Spleen (tissue), 11 donors: ENCODE measurements at regions not wholly inside any gene's neighbourhood (a gene's known extent, or its start where the extent isn't known, plus 50 kb on each side); places are given as distances from the start of the nearest gene placed in this dataset.

Experiments used
- DNase-seq: peaks from one replicate; pipeline ENCODE4 v3.0.0-alpha.2; 2020
- H3K27ac ChIP-seq, 8 donors: fragments of 200-600 bp; sonication (generic) in 7 of 8; 1 replicate in 4 of 8; 2 replicates in 4 of 8; pipeline versions ENCODE4 v1.5.0 to v1.8.0; 2016 to 2021; ENCODE audit warnings: inconsistent platforms in 4 of 8, mild to moderate bottlenecking in 4 of 8, moderate library complexity in 1 of 8
- H3K27me3 ChIP-seq, 7 donors: fragments of 200-600 bp; sonication (generic) in 6 of 7; replicated peaks in 1 of 7; 1 replicate in 4 of 7; 2 replicates in 3 of 7; pipeline versions ENCODE4 v1.5.0 to v1.8.0; 2016 to 2021; ENCODE audit warnings: inconsistent platforms in 3 of 7, mild to moderate bottlenecking in 1 of 7
- H3K36me3 ChIP-seq, 6 donors: fragments of 200-600 bp; sonication (generic) in 5 of 6; 1 replicate in 4 of 6; 2 replicates in 2 of 6; pipeline versions ENCODE4 v1.5.0 to v1.8.0; 2016 to 2021; ENCODE audit warnings: inconsistent platforms in 2 of 6
- H3K4me1 ChIP-seq, 6 donors: fragments of 200-600 bp; sonication (generic) in 5 of 6; 1 replicate in 3 of 6; 2 replicates in 3 of 6; pipeline versions ENCODE4 v1.5.0 to v1.8.0; 2016 to 2021; ENCODE audit warnings: inconsistent platforms in 3 of 6
- H3K4me3 ChIP-seq, 8 donors: fragments of 200-600 bp; sonication (generic) in 7 of 8; 1 replicate in 4 of 8; 2 replicates in 4 of 8; pipeline versions ENCODE4 v1.5.0 to v1.8.0; 2016 to 2021; ENCODE audit warnings: inconsistent platforms in 4 of 8, mild to moderate bottlenecking in 4 of 8, moderate library complexity in 2 of 8
- H3K9me3 ChIP-seq, 8 donors: fragments of 200-600 bp; sonication (generic) in 7 of 8; 1 replicate in 4 of 8; 2 replicates in 4 of 8; pipeline versions ENCODE4 v1.5.0 to v1.8.0; 2016 to 2021; ENCODE audit warnings: inconsistent platforms in 4 of 8
- CTCF ChIP-seq, 11 experiments: fragments of 200-600 bp in 7 of 11; fragments of 450-650 bp in 4 of 11; sonication (generic) in 4 of 11; IDR thresholded peaks in 8 of 11; conservative IDR thresholded peaks in 3 of 11; 1 replicate in 7 of 11; 2 replicates in 4 of 11; pipeline versions ENCODE4 v1.4.0 to v1.8.0; 2016 to 2021; ENCODE audit warnings: antibody characterized with exemption in 11 of 11, inconsistent platforms in 4 of 11, mild to moderate bottlenecking in 1 of 11
- POLR2A ChIP-seq, 3 donors: fragments of 450-650 bp; IDR thresholded peaks; one replicate each; pipeline ENCODE4 v1.5.1; 2017; ENCODE audit warnings: antibody characterized with exemption in 3 of 3, mild to moderate bottlenecking in 1 of 3
- POLR2AphosphoS5 ChIP-seq, 3 donors: sonication (generic); formaldehyde crosslinking; IDR thresholded peaks; one replicate each; pipeline ENCODE4 v1.5.1; 2017; ENCODE audit warnings: antibody characterized with exemption in 3 of 3
- WGBS, 5 donors: extraction: QIAGEN DNeasy Blood & Tissue Kit in 3 of 5; methylation state at CpG; one replicate each; pipeline versions ENCODE4 v1.1.5 to v1.1.7; 2013 to 2018; 5-methylcytosine and 5-hydroxymethylcytosine counted together
- intact Hi-C: fragments of 100-400 bp; cut with DNase I; formaldehyde crosslinking; loops from one replicate; pipeline ENCODE4 v1.15.0; 2023; ENCODE audit warnings: low total_unique reads
- donor health status: healthy with polysubstance abuse.
- donor health status: DM: no; HTN: no; CAD: no; lungs with moderate emphysema.
- donor health status: DM: no; HTN: no; CAD: no.
- donor health status: Bipolar disorder and iron deficiency.
- donor health status: healthy.
- donor health status: DM: no; HTN: no; CAD: no.
- donor health status: DM: yes; HTN: yes; CAD: no.

DNA sequence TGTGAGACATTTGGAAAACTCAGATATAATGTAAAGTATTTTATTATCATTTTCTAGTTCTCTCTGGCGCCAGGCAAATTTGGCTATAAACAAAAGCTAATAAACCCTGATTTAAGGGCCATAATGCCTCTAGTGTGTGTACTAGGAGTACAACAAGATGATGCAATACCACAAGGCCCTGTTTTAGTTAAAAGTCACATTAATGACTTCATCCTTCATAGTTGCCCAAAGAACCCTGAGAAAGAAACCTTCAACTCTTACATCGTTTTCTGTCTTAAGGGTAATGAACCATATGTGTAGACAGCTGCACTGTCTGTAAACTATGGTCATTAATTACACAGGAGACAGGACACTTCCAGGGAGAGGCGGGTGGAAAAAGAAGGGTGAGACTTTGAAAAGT lies 538.4 kb downstream of the FAM181B start:
- Histone ChIP-seq H3K4me3 (no peak overlapping the region), H3K9me3 (no peaks in the 10 kb centered on the region), H3K36me3 (no peaks in the 10 kb centered on the region), H3K27me3 (no peaks in the 10 kb centered on the region), H3K4me1 (no peaks in the 10 kb centered on the region), H3K27ac (no peak overlapping the region)
- intact Hi-C loops, result no loop called here
- no peak for DNase-seq
- no peak for TF ChIP-seq POLR2A (IDR thresholded peaks at IDR 0.05)
- 77 to 87% (median 82%) methylated on average over 3 of the region's 3 CpGs for WGBS, 5 donors

GRCh38 chr11:82194521-82194920 lies 539.1 kb downstream of the FAM181B start:
- intact Hi-C loops, result no loop called here
- H3K36me3 ChIP-seq, result no peaks in the 10 kb centered on the region
- TF ChIP-seq POLR2AphosphoS5 (IDR thresholded peaks at IDR 0.05) (no peak), CTCF (IDR thresholded peaks at IDR 0.05 in 8 of 11, conservative IDR thresholded peaks at IDR 0.05 in 3 of 11) (no peak), POLR2A (IDR thresholded peaks at IDR 0.05) (no peak)
- H3K27me3 ChIP-seq, result no peaks in the 10 kb centered on the region
- H3K9me3 ChIP-seq, result no peaks in the 10 kb centered on the region
- DNase-seq, result peak; percentile 60
- no peak overlapping the region for H3K27ac ChIP-seq
- H3K4me1 ChIP-seq, result no peaks in the 10 kb centered on the region
- H3K4me3 ChIP-seq, result no peak overlapping the region
- WGBS, 5 donors, result 81 to 94% (median 83%) methylated on average over 7 of the region's 7 CpGs

DNA sequence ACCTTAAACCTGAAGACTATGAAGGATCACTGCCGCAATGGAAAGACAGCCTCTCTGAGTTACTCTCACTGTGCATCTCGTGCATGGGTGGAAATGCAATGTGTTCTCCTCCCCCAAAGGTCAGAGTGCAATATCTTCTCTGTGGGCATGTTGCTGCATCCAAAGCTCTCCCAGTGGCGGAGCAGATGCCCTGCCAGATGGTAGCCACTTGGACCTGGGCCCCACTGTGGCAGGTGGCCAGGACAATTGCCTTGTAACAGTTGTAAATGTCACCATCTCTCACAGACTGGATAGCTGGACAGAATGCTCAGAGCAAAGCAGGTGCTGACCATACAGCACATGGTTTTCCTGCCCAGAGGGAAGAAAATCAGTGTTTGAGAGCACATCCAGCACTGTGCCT lies 542.0 kb downstream of the FAM181B start:
- no peaks in the 10 kb centered on the region for H3K36me3 ChIP-seq
- no peaks in the 10 kb centered on the region for H3K9me3 ChIP-seq
- DNase-seq, result no peak
- H3K4me3 ChIP-seq, result no peak overlapping the region
- H3K27me3 ChIP-seq, result no peaks in the 10 kb centered on the region
- intact Hi-C loops, result no loop called here
- 76 to 83% (median 79%) methylated on average over 3 of the region's 3 CpGs for WGBS, 5 donors
- no peak overlapping the region for H3K27ac ChIP-seq
- TF ChIP-seq POLR2AphosphoS5 (IDR thresholded peaks at IDR 0.05), result no peak
- TF ChIP-seq POLR2A (IDR thresholded peaks at IDR 0.05), result no peak
- TF ChIP-seq CTCF (IDR thresholded peaks at IDR 0.05 in 8 of 11, conservative IDR thresholded peaks at IDR 0.05 in 3 of 11), result no peak
- no peaks in the 10 kb centered on the region for H3K4me1 ChIP-seq

GRCh38 chr11:82185925-82186324 lies 547.7 kb downstream of the FAM181B start:
- H3K27ac ChIP-seq, result no peak overlapping the region
- intact Hi-C loops, result no loop called here
- DNase-seq, result no peak
- no peaks in the 10 kb centered on the region for H3K9me3 ChIP-seq
- no peaks in the 10 kb centered on the region for H3K27me3 ChIP-seq
- no peaks in the 10 kb centered on the region for H3K4me1 ChIP-seq
- H3K4me3 ChIP-seq, result no peak overlapping the region
- WGBS, 5 donors, result 84 to 96% (median 87%) methylated on average over 3 of the region's 3 CpGs
- TF ChIP-seq CTCF (IDR thresholded peaks at IDR 0.05 in 8 of 11, conservative IDR thresholded peaks at IDR 0.05 in 3 of 11), result no peak
- no peak for TF ChIP-seq POLR2A (IDR thresholded peaks at IDR 0.05)
- no peak for TF ChIP-seq POLR2AphosphoS5 (IDR thresholded peaks at IDR 0.05)
- no peaks in the 10 kb centered on the region for H3K36me3 ChIP-seq

DNA sequence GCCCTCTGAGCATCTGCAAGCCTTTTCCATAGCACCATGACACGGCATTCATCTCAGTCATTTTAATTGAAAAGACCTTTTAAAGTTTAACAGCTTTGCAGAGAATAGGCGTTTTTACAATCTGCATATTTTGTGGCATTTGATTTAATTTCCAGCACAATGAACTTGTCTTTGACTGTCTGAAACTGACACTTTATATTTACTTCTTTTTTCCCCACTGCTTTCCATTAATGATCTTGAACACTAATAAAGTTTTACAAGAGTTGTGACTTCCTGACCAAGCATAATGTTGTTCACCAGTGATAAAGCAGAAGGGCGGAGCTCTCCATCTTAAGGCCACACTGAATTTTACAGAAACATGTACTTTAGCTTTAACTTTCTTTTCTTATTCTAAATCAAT lies 548.7 kb downstream of the FAM181B start:
- H3K9me3 ChIP-seq, result no peaks in the 10 kb centered on the region
- intact Hi-C loops, result no loop called here
- 59 to 81% (median 74%) methylated on average over 3 of the region's 3 CpGs for WGBS, 5 donors
- no peaks in the 10 kb centered on the region for H3K36me3 ChIP-seq
- no peak overlapping the region for H3K4me3 ChIP-seq
- DNase-seq, result no peak
- TF ChIP-seq POLR2AphosphoS5 (IDR thresholded peaks at IDR 0.05) (no peak), POLR2A (IDR thresholded peaks at IDR 0.05) (no peak), CTCF (IDR thresholded peaks at IDR 0.05 in 8 of 11, conservative IDR thresholded peaks at IDR 0.05 in 3 of 11) (no peak)
- no peak overlapping the region for H3K27ac ChIP-seq
- H3K27me3 ChIP-seq, result no peaks in the 10 kb centered on the region
- no peaks in the 10 kb centered on the region for H3K4me1 ChIP-seq
